Brain microvascular endothelial cell (primary cell): ENCODE measurements at regions not wholly inside any gene's neighbourhood (a gene's known extent, or its start where the extent isn't known, plus 50 kb on each side); places are given as distances from the start of the nearest gene placed in this dataset.

Experiments used
- DNase-seq: peaks from one replicate; pipeline ENCODE4 v3.0.0-alpha.2; 2020
- H3K27ac ChIP-seq: fragments of 250-450 bp; sonication (Bioruptor Pico); 2 replicates; pipeline ENCODE4 v1.5.1; 2020; ENCODE audit warnings: mild to moderate bottlenecking, moderate library complexity
- H3K27me3 ChIP-seq: fragments of 250-450 bp; sonication (Bioruptor Pico); replicated peaks from 2 replicates; pipeline ENCODE4 v1.5.1; 2020; ENCODE audit warnings: mild to moderate bottlenecking
- H3K36me3 ChIP-seq: fragments of 250-450 bp; sonication (Bioruptor Pico); replicated peaks from 2 replicates; pipeline ENCODE4 v1.5.1; 2020; ENCODE audit warnings: mild to moderate bottlenecking
- H3K4me3 ChIP-seq: 2 replicates; pipeline ENCODE4 v1.5.1; 2011; ENCODE audit warnings: low read depth, mild to moderate bottlenecking, control low read depth, low read length, moderate library complexity
- CTCF ChIP-seq: IDR thresholded peaks from 2 replicates; pipeline ENCODE4 v1.5.1; 2011; ENCODE audit warnings: low read depth, mild to moderate bottlenecking, moderate library complexity, low read length, control low read depth, inconsistent platforms; ENCODE audit errors: missing control alignments
- in situ Hi-C: cut with HindIII; loops from 2 replicates; pipeline ENCODE4 v1.10.0; 2017; ENCODE audit warnings: low sequenced_read_pairs, low pct_ligation_motif_present

- DNase-seq, result no peak
- in situ Hi-C loops, result no loop called here
- H3K27ac ChIP-seq, result no peak overlapping the region
- no peak overlapping the region for H3K4me3 ChIP-seq
- H3K36me3 ChIP-seq, result no peaks in the 10 kb centered on the region
- no peaks in the 10 kb centered on the region for H3K27me3 ChIP-seq
- no peak for TF ChIP-seq CTCF
Observed at GRCh38 chr3:147890114-147890513, 480.9 kb downstream of the ZIC1 start.

DNA sequence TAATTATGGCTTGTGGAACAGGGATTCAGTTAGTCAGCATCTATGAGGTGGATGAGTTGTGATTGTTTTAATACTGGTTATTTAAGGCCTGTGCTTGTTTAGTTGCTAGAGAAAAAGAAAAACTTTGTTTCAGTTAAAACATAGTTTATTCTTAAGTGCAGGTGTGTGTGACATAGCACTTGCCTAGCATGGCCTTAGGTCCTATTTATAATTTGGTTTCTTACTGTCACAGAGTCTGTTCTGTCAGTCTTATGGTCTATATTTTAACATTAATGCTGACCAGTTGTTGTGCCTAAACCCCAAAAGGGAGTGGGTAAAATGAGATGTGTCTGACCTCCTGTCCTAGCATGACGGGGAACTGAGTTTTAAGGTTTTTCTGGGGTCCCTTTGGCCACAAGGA lies 486.3 kb downstream of the ZIC1 start:
- H3K27ac ChIP-seq, result no peak overlapping the region
- H3K36me3 ChIP-seq, result no peaks in the 10 kb centered on the region
- no peak overlapping the region for H3K4me3 ChIP-seq
- no peaks in the 10 kb centered on the region for H3K27me3 ChIP-seq
- in situ Hi-C loops, result no loop called here
- TF ChIP-seq CTCF, result no peak
- DNase-seq, result no peak

DNA sequence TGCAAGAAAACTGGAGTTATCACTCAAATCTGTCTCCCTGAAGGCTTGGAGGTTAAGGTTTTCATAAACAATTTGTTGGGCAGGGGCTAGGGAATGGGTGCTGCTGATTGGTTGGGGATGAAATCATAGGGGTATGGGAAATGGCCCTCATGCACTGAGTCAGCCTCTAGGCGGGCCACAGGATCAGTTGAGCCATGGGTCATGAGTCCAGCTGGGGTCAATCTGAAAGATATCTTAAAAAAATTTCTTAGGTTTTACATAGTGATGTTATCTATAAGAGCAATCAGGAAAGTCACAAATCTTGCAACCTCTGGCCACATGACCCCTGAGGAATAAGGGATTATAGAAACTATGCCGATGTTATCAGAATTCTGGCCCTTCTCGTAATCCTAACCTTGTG lies 491.7 kb downstream of the ZIC1 start:
- TF ChIP-seq CTCF, result no peak
- Histone ChIP-seq H3K4me3 (no peak overlapping the region), H3K36me3 (no peaks in the 10 kb centered on the region), H3K27ac (no peak overlapping the region), H3K27me3 (no peaks in the 10 kb centered on the region)
- no peak for DNase-seq
- in situ Hi-C loops, result no loop called here

GRCh38 chr3:147903026-147903425 lies 493.9 kb downstream of the ZIC1 start:
- no peak for TF ChIP-seq CTCF
- H3K4me3 ChIP-seq, result no peak overlapping the region
- H3K36me3 ChIP-seq, result no peaks in the 10 kb centered on the region
- in situ Hi-C loops, result no loop called here
- no peak for DNase-seq
- no peak overlapping the region for H3K27ac ChIP-seq
- no peaks in the 10 kb centered on the region for H3K27me3 ChIP-seq

GRCh38 chr3:147904421-147904820 lies 495.3 kb downstream of the ZIC1 start:
- H3K27me3 ChIP-seq, result no peaks in the 10 kb centered on the region
- no peak for TF ChIP-seq CTCF
- DNase-seq, result no peak
- in situ Hi-C loops, result no loop called here
- no peak overlapping the region for H3K27ac ChIP-seq
- no peaks in the 10 kb centered on the region for H3K36me3 ChIP-seq
- H3K4me3 ChIP-seq, result no peak overlapping the region

- no peak for TF ChIP-seq CTCF
- Histone ChIP-seq H3K4me3 (no peak overlapping the region), H3K36me3 (no peaks in the 10 kb centered on the region), H3K27me3 (no peaks in the 10 kb centered on the region), H3K27ac (no peak overlapping the region)
- no peak for DNase-seq
- in situ Hi-C loops, result no loop called here
Observed at GRCh38 chr3:147906285-147906684, 497.1 kb downstream of the ZIC1 start.
